HG02981 (cell line): ENCODE measurements at regions not wholly inside any gene's neighbourhood (a gene's known extent, or its start where the extent isn't known, plus 50 kb on each side); places are given as distances from the start of the nearest gene placed in this dataset.
"Not testable (repeated sequence)": the region's sequence is repeated elsewhere in the genome, so short reads cannot be mapped to it uniquely, and the experiment has no call there.

Experiments used
- ATAC-seq: cut with Tn5 transposase; IDR thresholded peaks from one replicate; pipeline ENCODE4 v1.9.1; 2021; ENCODE audit warnings: mild to moderate bottlenecking, moderate library complexity; ENCODE audit not compliant: unreplicated experiment

DNA sequence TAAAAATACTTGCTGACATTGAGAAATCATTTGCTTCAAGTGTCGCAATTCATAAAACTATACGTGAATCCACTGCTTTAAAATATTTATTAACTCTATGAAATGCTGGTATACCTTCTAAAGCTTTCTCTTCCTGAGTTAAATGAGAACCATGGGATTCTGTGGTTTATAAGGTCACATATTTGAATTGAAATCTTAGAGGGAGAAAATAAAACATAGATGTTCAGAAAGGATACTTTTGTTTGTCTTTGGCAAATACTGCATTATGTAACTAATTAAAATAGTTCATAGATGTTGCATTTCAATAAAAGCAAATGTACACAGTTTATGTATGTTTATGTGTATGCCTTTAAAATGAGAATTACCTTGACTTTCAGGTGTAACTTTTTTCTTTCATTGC, 250.1 kb downstream of the FAM170A start:
- no peak for ATAC-seq

DNA sequence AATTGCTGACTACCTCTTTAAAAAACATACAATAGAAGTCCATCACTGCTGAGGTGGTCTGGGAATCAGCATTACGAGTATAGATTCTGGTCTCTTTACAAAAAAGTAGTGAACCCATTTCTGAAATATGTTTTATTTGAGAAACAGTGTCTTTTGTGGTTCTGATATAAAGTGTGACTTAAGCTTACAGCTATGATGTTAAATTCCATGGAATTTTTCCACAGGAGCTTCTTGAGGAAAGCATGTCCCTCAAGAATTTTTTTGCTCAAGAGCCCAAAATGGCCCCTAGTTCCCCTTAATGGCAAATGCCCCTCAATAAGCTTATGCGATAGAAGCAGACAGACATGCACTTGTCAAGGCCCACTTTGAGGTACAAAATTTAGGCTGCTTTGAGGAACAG, 265.7 kb downstream of the FAM170A start:
- no peak for ATAC-seq

GRCh38 chr5:119896826-119897536, 267.6 kb downstream of the FAM170A start:
- no peak for ATAC-seq

- ATAC-seq = no peak
These were observed 268.4 kb downstream of the FAM170A start for GRCh38 chr5:119897537-119898370.

DNA sequence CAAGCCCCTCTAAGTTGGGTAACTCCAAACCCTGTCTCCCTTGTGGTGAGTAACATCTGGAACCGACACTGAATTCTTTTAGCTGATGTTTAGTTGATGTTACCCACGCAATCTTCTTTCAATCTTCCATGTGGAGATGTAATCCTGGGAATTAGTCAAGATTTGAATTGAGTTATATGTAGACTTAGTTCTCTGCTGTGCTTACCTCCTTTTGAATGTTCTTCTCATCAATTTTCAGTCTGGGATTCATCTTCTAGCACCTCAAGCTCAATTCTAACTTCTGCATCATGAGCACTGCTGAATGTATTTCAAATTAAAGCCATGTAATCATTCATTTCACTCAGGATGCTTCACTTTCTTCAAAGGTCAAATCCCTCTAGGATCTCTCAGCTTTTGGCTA, 270.6 kb downstream of the FAM170A start:
- ATAC-seq = no peak

- no peak for ATAC-seq
These were observed 273.2 kb downstream of the FAM170A start for GRCh38 chr5:119902593-119902992.

- ATAC-seq = no peak
These were observed 284.1 kb downstream of the FAM170A start for GRCh38 chr5:119913425-119913824.

GRCh38 chr5:119919279-119919678, 289.9 kb downstream of the FAM170A start:
- ATAC-seq = no peak

DNA sequence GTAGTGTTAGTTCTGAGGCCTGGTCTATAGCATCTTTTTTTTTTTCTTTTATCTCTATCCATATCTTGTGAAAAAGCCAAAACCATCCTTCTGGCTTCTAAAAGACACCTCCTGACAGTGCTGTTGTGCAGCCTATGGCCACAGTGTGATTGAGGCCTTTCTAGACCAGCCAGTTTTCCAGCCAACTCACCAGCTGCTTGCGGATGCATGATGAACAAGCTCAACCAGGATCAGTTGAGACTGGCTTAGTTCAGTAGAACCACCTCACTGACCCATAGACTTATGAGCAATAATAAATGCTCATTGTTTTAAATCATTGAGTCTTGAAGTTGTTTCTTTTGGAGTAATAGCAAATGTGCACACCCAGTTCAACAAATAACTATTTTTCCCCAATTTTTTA, 296.9 kb downstream of the FAM170A start:
- ATAC-seq = no peak

- no peak for ATAC-seq
These were observed 299.6 kb downstream of the FAM170A start for GRCh38 chr5:119928974-119929373.

GRCh38 chr5:119930490-119930889, 301.1 kb downstream of the FAM170A start:
- ATAC-seq = no peak

- no peak for ATAC-seq
These were observed 313.8 kb downstream of the FAM170A start for GRCh38 chr5:119943148-119943547.

DNA sequence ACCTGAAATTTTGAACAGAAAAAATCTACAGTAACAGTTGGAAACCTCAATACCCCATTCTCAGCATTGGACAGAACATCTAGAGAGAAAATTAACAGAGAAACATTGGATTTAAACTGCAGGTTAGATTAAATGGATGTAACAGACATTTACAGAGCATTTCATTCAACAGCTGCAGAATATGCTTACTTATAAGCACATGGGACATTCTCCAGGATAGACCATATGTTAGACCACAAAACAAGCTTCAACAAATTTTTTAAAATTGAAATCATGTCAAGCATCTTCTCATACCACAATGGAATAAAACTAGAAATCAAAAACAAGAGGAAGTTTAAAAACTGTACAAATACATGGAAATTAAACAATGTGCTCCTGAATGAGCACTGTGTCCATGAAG, 316.3 kb downstream of the FAM170A start:
- ATAC-seq = no peak

GRCh38 chr5:119948162-119948561, 318.8 kb downstream of the FAM170A start:
- no peak for ATAC-seq

- no peak for ATAC-seq
These were observed 320.2 kb downstream of the FAM170A start for GRCh38 chr5:119949426-119949999.

DNA sequence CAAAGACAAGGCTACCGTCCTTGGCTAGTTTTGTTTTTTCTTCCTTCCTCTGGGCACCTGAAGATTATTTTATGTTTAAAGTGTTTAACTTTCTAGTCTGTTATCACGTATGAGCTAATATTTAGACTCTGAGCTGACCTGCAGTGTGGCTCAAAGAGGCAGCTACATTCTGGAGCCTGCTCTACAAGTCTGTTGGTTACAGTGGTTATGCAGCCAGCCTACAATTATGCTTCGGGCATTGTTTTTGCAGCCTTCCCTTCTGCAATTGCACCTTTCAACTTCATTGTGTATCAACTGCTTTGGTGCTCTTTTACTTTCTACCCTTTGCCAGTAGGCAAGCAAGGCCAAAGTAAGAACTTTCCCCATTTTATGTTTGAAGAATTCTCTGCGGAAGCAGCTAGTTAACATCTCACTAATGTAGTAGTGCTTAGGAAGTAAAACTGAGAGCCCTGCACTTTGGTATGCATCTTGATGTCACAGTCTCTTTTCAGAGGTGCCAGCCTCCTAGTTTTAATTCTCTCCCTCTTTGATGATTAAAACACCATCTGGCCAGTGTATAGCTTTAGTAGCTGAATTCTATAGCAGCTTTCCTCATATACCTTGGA, 322.1 kb downstream of the FAM170A start:
- ATAC-seq = no peak

DNA sequence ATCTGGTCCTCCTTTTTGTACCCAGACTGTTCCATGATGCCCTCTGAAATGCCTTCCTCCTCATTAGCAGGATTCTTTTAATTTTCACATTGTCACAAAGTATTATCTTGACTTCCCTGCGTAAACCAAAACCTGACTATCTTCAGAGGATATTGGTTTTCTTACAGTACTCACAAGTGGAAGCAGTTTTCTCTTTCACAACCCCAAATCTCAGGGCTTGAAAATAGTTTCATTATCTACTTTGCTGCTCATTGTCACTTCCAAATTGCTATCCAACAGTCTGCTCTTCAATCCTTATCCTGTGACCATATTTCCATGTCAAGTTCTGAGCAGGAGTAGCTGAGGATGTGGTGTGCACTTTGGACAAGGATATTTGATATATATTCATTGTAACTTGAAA, 324.1 kb downstream of the FAM170A start:
- ATAC-seq = no peak

GRCh38 chr5:119954106-119954505, 324.7 kb downstream of the FAM170A start:
- no peak for ATAC-seq

GRCh38 chr5:119961993-119962392, 332.6 kb downstream of the FAM170A start:
- no peak for ATAC-seq

DNA sequence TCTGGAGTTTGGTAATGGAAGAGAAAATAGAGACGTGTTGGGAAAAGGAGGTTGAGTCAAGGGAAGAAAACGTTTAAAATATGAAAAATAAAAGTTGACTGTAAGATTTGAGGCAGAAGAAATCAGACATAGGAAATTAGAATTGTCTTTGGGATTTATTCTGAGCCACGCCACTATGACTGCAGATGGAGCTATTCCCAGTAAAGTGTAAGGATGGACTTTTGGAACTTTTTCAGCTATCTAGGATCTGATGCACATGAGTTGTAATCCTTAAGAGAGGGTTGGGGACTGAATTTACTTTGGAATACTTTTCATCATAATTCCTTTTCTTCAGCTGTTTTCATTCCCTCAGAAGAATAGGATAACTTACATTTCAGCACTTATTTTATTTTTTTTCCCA, 336.7 kb downstream of the FAM170A start:
- no peak for ATAC-seq

DNA sequence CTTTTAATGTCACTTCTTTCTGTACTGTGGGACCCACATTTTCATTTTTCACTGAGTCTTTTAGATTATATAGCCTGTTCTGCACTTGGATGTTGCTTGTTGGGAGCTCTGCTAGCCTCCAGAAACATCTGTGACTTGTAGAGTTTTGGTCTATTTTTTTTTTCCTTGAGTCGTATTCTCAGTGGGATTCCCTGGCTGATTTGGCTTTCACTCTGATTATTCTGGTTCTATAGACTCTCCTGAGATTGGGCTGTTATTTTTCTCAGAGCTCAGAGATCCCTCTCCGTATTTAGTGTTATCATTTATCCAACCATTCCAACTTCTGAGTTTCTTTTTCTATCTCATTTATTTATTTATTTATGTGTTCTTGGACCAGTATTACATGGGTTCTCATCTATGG, 339.3 kb downstream of the FAM170A start:
- ATAC-seq = no peak

GRCh38 chr5:119987077-119987476, 357.7 kb downstream of the FAM170A start:
- not testable (repeated sequence) for ATAC-seq
